ENCODE measurements at regions not wholly inside any gene's neighbourhood (a gene's known extent, or its start where the extent isn't known, plus 50 kb on each side); places are given as distances from the start of the nearest gene placed in this dataset.
A peak's percentile ranks its signal among the peaks of the same experiment; 100 is the strongest.
"Not testable (repeated sequence)": the region's sequence is repeated elsewhere in the genome, so short reads cannot be mapped to it uniquely, and the experiment has no call there.

DNA sequence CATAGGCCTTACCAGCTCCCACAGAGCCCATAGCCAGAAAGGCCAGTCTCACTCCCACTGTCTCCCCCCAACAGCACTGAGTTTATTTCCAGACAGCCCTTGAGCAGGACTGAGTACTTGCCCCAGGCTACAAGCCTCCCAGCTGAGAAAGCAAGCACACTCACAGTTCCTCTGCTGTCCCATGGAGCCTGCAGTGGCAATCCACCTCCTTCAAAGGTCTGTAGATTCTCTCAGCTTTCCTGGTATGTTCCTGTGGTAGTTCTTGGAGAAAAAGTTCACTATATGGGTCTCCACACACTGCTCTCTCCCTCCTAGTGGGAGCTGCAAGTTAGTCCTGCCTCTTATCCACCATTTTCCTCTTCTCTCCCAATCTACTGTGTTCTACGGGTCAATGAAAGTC is 728.7 kb downstream of the DIAPH3 start:
- DNase-seq: no peak

DNA sequence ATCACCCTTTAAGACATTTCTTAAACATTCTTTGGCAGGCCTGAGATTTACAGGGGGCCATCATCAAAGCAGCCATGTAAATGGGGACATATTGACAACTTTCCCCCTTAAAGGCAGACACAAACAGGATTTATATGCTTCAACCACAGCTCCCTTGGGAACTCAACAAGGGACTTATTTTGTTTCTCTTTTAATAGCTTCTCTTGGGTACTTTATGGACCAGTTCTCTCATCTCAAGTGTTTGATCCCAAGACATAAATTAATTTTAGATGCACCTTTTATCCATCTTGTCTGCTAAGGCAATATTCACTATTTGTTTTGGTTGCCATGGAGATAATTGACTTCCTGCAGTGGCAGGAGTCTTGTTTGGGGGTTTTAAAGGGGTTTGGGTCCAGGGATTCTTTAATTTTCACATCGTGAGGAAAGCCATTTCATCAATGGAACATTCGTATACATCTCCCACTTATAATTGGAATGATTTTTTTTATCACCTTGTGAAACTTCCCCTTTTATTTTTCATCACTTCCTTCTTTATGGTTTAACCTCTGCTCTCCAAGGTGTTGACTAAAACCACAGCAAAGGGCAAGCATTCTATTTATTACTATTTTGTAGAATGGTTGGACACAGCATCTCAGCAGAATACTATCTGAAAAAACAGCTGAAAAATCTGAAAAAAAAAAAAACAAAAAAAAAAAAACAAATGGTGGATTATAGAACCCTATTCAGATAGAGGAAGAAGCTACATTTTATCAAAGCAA is 726.0 kb downstream of the DIAPH3 start:
- no peak for DNase-seq

DNA sequence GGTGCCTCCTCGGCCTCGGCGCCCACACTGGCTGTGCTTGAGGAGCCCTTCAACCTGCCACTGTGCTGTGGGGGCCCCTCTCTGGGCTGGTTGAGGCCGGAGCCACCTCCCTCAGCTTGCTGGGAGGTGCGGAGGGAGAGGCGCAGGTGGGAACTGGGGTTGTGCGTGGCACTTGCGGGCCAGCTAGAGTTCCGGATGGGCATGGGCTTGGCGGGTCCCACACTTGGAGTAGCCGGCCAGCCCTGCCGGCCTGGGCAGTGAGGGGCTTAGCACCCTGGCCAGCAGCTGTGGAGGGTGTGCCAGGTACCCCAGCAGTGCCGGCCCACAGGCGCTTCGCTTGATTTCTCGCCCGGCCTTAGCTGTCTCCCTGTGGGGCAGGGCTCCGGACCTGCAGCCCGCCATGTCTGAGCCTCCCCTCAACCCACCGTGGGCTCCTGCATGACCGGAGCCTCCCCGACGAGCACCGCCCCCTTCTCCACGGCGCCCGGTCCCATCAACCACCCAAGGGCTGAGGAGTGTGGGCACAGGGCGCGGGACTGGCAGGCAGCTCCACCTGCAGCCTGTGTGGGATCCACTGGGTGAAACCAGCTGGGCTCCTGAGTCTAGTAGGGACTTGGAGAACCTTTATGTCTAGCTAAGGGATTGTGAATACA is 723.8 kb downstream of the DIAPH3 start:
- no peak for DNase-seq

DNA sequence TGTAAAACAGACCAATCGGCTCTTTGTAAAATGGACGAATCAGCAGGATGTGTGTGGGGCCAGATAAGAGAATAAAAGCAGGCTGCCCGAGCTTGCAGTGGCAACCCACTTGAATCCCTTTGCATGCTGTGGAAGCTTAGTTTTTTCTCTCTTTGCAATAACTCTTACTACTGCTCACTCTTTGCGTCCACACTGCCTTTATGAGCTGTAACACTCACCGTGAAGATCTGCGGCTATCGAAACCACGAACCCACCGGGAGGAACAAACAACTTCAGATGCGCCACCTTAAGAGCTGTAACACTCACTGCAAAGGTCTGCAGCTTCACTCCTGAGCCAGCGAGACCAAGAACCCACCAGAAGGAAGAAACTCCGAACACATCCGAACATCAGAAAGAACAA is 722.7 kb downstream of the DIAPH3 start:
- DNase-seq: not testable (repeated sequence)

DNA sequence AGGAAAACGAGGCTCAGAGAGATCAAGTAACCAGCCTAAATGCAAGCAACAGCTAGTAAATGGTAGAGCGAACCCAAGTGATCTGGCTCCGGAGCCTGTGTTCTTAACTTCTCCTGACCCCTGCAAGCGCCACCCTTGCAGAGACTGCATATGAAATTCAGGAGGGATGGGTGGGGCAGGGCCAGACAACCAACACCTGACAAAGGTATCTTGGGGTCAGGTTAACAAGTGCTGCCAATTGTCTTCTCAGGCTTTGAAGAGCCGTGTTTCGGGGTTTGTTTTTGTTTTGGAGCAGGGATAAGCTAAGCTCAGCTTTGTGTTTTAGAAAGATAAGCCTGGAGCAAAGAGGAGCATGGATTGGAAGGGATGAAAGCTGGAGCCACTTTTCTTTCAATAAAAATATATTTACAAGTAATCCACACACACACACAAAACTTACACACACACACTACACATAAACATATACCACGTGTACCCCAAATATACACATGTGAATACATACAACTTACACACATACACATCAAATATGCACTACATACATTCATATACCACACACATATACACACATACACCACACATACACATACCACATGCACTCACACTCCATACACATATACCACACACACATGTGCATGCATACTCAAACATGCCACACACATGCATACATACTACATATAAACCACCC is 722.0 kb downstream of the DIAPH3 start:
- no peak for DNase-seq

DNA sequence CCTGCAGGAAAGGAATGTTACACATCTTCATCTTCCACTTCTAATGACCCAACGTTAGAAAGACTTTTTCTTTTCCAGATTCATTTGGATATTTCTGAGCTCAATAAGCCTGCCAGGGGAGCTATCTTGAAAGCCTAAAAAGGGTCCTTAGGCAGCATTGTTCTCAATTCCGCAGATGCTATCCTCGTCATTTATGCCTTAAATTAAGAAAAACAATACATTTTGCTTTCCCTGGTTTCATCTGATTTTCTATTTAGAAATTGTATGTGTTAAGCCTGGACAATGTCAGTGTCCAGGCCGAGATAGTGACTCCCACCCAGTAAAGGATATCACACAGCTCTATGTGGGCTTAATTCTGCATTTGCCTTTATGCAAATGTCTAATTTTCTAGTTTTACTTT is 721.3 kb downstream of the DIAPH3 start:
- DNase-seq: no peak

DNA sequence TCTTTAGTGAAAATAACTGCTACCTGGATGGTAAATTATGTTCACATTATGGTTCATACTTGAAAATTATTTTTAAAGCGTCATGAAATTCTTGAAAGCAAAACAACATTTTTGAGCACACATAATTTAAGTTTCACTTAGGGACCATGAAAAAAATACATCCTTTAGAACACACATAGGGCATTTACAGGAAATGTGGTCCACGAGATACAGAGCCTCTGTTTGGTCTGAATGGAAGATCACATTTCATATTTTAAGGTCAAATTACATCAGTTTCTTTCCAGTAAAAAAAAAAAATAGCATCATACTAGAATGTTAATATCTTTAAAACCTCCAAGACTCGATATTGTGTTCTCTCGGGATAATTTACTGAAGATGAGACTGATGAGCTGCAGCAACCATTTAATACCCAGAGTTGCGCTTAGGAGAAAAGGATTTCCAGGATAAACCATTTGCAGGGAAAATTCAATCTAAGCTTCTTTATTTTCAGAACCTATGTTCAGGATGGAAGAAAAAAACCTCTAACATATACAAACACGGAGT is 720.7 kb downstream of the DIAPH3 start:
- peak; percentile 52 for DNase-seq

DNA sequence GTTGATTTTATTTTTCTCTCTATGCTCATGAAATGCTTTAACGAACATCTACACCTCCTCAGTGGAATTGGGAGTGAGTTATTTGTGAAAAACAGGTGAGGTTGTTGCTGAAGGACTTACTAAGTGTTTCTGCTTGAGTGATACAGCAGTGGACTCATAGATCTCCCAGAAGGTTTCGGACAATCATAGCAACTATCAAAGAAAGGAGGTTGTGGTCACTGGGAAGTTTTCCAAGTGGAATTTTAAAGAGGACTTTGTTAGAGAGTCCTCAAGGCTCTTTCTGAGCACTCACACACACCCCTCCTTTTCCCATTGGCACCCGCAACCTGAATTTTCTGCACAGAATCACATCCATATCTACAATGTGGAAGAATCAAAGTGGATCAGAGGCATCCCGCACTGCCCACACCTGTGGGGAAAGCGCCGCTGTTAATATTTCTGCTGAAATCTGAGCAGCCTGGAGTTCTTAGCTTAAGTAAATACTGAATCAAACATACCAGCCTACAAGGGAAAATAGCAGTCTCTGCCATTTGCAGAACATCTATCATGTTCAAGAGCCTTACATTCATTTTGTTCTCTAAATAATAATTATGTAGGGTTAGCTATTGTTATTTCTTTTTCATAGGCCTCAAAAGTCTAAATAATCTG is 719.4 kb downstream of the DIAPH3 start:
- DNase-seq: no peak

DNA sequence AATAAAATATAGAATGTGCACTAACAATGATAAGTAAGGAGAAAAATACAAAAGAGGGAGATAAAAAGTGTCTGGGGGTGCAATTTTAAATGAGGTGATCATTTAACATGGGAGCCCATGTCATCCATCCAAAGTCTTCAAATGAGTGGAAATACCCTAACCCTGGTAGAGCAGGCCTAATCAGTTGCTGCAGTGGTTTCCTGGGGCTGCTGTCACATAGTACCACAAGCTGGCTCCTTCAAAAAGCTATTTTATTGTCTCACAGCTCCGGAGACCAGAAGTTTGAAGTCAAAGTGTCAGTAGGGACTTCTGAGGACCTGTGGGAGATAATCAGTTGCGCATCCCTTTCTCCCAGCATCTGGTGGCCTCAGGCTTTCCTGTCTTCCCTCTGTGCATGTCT is 717.9 kb downstream of the DIAPH3 start:
- DNase-seq: no peak

DNA sequence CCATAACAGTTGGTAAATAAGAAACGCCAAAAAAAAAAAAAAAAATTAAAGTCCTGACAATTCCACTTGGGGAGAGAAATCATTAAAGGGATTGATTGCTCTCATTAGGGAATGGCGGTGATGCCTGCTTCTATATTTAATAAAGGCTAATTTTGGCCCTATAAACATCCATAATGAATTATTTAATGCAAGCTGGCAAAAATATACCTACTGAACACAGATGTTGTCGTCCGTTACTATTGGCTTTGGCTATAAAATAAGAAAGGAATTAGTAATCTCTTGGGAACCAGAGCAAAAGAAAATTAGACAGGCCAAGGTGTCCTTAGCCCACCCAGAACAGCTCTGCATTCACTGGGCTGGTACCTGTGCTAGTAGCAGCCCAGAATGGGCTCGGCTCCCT is 717.3 kb downstream of the DIAPH3 start:
- DNase-seq: no peak

DNA sequence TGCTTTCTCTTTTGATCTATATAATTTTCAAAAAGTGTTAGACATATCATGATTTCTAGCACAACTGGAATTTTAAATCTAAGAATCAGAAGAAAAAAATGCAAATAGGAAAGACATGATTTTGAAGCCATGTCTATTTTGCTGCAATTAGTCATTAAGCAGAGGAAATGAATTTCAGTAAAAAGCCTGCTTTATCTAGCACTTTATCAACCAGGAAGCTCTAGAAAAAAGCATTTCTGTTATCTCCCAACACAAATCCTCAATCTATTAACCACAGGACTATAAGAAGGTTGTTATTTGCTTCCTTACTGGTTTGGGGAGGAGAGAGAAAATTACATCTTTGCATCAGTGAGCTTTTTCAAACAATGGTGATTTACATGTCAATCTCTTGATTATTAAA is 716.7 kb downstream of the DIAPH3 start:
- no peak for DNase-seq

DNA sequence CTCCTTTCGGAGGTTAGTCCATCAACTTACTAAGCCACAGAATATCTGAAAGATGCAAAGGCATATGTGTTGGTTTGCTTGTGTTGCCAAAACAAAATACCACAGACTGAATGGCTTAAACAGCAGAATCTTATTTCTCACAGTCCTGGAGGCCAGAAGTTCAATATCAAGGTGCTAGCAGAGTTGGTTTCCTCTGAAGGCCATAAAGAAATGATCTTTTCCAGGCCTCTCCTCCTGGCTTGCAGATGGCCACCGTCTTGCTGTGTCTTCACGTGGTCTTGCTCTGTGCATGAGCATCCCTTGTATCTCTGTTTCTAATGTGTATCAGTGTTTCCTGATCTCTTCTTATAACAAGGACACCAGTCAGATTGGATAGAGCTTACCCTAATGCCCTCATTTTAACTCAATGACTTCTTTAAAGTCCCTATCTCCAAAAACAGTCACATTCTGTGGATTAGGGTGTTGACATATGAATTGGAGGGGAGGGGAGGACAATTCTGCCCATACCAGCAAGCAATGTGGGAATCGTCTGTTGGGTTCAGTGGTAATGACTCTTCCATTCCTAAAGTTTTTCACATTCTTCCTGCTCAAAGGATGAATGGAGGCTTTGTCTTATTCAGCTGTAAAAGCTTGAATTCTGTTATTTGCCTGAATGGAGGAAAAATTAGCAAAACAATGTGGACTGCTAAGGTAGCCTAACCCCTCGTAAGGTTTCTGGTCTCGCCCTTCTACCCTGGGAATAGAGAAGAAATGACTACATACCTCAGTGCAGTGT is 715.7 kb downstream of the DIAPH3 start:
- peak; percentile 85 for DNase-seq

DNA sequence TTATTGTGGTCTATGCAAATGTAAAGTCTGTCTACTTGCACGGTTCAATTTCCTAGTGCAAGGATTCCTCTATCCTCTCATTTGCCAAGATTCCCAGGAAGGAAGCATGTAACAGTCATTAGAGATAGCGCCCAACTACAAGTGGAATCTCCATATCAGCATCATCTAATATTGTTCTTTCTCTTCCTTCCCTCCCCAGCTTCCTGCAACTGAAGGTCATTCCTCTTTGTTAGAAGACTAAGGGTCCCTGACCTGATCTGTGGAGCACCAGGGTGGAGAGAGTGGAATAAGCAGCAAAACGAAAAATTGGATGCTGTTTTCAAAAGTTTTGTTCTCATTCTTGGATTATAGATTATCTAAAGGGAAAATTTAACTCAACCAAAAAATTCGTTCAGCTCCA is 714.0 kb downstream of the DIAPH3 start:
- DNase-seq: no peak

DNA sequence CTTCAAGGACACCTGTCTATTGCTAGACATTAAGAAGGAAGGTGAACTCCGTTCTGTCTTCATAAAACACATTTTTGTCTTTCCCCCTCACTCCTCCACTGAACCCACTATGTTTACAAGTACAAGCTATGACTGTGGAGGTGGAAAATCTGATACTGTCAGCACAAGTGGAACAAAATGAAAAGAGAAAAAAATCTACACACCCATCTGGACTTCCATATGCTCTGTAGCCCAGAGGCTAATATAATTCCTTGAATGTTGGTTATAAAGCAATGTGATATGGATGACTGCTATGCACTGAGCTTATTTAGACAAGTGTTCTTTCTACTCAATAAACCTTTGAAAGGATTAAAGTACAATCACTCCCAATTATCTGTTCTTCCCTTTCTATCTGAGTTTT is 713.5 kb downstream of the DIAPH3 start:
- DNase-seq: no peak

DNA sequence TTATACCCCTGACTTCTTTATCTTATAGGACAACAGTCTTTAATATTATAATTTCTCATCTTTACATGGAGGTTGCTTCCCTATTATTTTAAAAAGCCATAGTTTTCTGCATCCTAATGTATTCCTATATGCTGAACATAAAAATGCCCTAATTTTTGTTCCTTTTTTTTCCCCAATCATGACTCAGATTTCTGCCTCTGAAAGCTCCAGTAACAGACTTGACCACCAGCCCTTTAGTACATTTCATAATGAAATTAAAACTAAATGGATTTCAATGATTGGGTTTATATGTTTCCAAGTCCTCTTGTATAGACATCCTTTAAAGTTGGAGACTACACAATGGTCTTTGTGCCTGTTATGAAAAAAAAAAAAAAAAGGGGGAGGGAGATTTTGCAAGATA is 712.5 kb downstream of the DIAPH3 start:
- DNase-seq: no peak

DNA sequence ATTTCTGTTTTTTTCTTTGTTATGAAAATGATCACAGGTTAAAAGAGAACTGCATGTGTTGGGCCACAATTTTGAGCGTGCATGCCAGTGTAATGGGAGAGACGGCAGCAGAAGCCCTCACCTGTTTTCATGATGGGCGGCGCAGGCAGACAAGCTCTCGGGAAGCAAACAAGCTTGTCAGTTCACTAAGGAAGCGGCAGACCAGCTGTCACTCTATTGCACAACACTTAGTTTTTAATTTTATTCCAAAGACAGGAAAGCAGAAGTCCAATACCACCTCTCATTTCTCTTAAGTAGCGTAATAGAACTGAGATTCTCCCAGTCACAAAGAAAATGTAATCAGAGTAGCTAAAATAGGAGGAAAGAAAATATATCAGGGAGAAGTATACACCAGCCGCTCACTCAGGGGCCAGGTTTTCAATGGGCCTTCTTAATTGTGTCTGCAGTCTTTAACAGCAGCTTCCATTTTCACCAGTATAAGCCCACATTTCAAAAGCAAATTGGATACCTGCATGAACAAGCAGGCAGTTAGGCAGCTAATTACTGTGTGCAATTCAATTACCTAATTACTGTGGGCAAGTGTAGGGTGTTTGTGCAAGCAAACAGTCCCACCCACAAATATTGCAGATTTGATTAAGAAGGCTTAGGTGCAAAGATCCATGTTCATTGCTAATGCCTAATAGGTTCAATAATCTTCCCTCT is 711.4 kb downstream of the DIAPH3 start:
- no peak for DNase-seq

DNA sequence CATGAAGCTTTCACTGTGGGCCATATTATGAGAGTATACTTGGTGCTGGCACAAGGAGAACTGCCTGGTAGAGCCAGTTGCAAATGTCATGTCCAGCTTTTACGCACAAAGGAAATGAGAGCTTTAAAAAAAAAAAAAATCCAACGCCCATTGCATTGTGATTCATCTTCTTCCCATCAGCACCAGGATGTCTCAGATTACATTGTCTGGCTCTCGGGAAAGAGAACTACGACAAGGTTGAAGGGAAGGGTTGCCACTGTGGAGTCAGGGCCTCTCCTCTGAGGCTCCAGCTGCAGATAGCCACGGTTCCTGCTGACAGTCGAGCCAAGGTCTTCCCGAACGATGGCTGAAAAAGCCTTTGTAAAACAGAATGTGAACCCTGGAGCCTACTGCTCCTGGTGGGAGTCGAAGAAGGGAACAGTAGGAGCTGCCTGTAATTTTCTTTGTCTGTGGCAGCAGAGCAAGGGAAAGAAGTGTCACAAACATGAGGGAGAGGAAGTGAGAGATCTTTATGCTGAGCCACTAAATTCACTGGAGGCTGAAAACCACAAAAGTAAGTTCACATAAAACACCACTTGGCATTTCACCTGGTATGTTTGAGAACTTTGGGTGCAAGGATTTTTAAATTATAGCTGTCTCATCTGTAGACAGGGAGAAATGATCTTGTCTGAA is 704.7 kb downstream of the DIAPH3 start:
- peak; percentile 74 for DNase-seq

DNA sequence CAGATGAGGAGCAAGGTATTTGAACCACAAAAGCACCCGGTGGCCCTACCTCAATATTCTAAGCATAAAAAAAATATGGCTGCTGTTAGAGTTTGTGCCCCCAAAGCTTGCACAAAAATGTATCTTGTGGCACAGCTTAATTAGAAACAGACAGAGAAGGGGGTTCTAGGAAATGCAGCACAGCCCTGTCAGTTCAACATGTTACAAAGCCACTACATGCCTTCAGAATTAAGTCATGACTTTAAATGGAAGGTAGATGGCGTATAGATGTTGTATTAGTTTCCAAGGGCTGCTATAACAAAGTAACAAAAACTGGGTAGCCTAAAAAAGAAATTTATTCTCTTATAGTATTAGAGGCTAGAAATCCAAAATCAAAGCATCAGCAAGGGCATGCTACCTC is 703.8 kb downstream of the DIAPH3 start:
- peak; percentile 81 for DNase-seq

DNA sequence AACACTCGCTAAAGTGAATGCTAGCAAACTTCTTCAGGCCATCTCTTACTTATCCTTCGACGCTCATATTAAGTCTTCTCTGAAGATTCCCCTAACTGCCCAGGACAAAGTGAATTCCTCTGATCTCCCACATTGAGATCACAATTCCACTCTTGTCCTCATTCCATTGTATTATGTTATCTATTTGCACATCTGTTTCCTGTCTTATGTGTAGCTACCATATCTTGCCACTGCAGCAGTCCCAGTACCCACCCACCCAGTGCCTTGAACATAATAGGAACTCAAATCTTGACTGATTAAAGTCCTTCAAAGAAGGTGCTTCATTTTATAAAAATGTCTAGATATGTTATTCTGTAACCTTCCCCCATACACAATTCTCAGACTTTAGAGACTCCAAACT is 702.3 kb downstream of the DIAPH3 start:
- DNase-seq: no peak

DNA sequence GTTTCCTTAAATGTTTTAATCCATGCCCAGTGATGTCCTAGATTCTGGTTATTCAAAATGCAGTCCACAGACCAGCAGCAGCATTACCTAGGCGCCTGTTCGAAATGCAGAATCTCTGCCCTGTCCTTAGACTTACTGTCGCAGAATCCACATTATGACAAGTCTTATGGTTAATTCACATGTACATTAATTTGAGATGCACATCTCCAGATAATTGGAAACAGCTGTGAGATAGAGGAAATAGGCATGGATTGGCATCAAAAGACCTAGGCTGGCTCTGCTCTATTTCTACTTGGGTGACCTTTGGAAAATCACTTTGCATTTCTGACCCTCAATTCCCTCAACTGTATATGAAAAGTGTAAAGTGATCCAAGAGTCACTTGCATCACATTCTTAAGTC is 700.7 kb downstream of the DIAPH3 start:
- DNase-seq: no peak

DNA sequence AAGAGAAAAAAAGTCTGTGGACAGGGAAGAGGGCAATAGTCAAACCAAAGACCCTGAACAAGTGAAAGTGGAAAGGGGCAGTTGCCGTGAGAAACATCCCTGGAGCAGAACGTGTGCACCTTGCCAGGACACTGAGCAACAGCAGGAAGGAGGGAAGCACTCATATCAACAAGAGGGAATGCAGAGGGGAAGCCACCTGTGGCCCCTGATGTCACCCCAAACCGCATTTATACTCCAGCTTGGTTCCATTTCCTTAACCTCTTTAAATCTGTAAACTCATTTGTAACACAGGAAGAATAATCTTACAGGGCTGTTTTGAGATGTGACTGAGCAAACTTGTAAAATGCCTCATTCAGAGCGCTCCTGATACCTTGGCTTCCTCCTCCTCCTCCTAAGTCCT is 698.8 kb downstream of the DIAPH3 start:
- no peak for DNase-seq
